ENCODE measurements at regions not wholly inside any gene's neighbourhood (a gene's known extent, or its start where the extent isn't known, plus 50 kb on each side); places are given as distances from the start of the nearest gene placed in this dataset.
"Not testable (repeated sequence)": the region's sequence is repeated elsewhere in the genome, so short reads cannot be mapped to it uniquely, and the experiment has no call there.

DNA sequence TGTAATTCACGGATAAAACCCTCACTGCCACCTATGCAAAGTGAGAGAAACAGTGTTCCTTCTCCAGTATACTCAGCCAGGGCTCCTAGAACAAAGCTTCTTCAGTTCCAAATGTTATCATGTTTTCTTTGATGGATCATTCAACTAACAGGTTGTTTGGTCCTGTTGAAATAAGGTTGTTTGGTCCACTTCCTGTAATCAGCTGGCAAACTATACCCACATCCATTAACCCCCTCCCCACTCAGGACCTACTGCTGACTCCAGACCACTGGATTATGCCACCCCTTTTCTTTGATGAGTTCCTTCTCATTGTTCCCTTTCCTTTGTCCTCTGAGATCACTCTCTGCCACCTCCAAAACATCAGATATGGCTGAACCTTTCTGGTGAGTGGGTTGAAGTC is 267.7 kb upstream of the USP25 start:
- no peaks in the 10 kb centered on the region for H3K36me3 ChIP-seq
- TF ChIP-seq CTCF (IDR thresholded peaks at IDR 0.05): no peak
- intact Hi-C loops (cut with DNase I): no loop called here
- H3K4me1 ChIP-seq: no peaks in the 10 kb centered on the region
- no peak overlapping the region for H3K27ac ChIP-seq
- H3K27me3 ChIP-seq: no peaks in the 10 kb centered on the region
- no peaks in the 10 kb centered on the region for H3K9me3 ChIP-seq
- ATAC-seq (no peak), DNase-seq (no peak)
- H3K4me3 ChIP-seq: no peak overlapping the region

- Histone ChIP-seq H3K4me1 (no peaks in the 10 kb centered on the region), H3K27me3 (no peaks in the 10 kb centered on the region), H3K27ac (no peak overlapping the region), H3K36me3 (no peaks in the 10 kb centered on the region), H3K4me3 (no peak overlapping the region), H3K9me3 (no peaks in the 10 kb centered on the region)
- TF ChIP-seq CTCF (IDR thresholded peaks at IDR 0.05): no peak
- DNase-seq (no peak), ATAC-seq (no peak)
- intact Hi-C loops (cut with DNase I): no loop called here
Observed at GRCh38 chr21:15466329-15466728, 263.5 kb upstream of the USP25 start.

DNA sequence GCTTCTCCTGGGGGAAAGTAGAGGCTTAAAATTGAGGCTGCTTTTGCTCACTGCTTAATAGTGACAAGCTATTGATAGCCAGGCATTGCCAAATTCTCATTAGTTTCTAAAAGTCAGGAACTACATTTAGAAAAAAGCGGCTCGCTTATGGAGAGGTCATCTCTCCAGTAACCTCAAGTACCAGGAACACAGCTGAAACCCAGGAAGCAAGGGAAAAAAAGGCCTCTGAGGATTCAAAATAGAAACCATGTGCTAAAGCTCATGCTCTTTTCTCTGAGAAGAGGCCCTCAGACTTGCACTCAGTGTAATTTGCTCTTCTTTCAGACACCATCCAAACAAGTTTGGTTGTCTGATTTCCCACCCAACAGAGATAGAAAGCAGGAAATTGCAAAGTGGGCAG is 261.4 kb upstream of the USP25 start:
- H3K36me3 ChIP-seq: no peaks in the 10 kb centered on the region
- no peak for DNase-seq
- H3K27me3 ChIP-seq: no peaks in the 10 kb centered on the region
- H3K27ac ChIP-seq: no peak overlapping the region
- no peaks in the 10 kb centered on the region for H3K9me3 ChIP-seq
- TF ChIP-seq CTCF (IDR thresholded peaks at IDR 0.05): no peak
- intact Hi-C loops (cut with DNase I): no loop called here
- no peak overlapping the region for H3K4me3 ChIP-seq
- ATAC-seq: no peak
- H3K4me1 ChIP-seq: no peaks in the 10 kb centered on the region

- H3K4me1 ChIP-seq: no peaks in the 10 kb centered on the region
- intact Hi-C loops (cut with DNase I): no loop called here
- no peak overlapping the region for H3K4me3 ChIP-seq
- H3K36me3 ChIP-seq: no peaks in the 10 kb centered on the region
- H3K27me3 ChIP-seq: no peaks in the 10 kb centered on the region
- no peak overlapping the region for H3K27ac ChIP-seq
- no peaks in the 10 kb centered on the region for H3K9me3 ChIP-seq
- no peak for DNase-seq
- TF ChIP-seq CTCF (IDR thresholded peaks at IDR 0.05): no peak
- no peak for ATAC-seq
Observed at GRCh38 chr21:15472108-15473040, 257.4 kb upstream of the USP25 start.

- DNase-seq; H3K4me3 ChIP-seq; H3K36me3 ChIP-seq; ATAC-seq; intact Hi-C loops (cut with DNase I); H3K27ac ChIP-seq; H3K27me3 ChIP-seq; H3K4me1 ChIP-seq; H3K9me3 ChIP-seq: not testable (repeated sequence)
Observed at GRCh38 chr21:15477773-15478172, 252.0 kb upstream of the USP25 start.

GRCh38 chr21:15480160-15480559 is 249.6 kb upstream of the USP25 start:
- no peak for TF ChIP-seq CTCF (IDR thresholded peaks at IDR 0.05)
- H3K36me3 ChIP-seq: no peaks in the 10 kb centered on the region
- intact Hi-C loops (cut with DNase I): loop anchor here (5.0 kb wide), 1 partner anchor 618 kb away; no protein-coding TSS in a partner anchor

More at GRCh38 chr21:15480160-15480559, 249.6 kb upstream of the USP25 start:
- Histone ChIP-seq H3K9me3 (no peaks in the 10 kb centered on the region), H3K4me1 (no peaks in the 10 kb centered on the region), H3K4me3 (no peak overlapping the region), H3K27ac (no peak overlapping the region), H3K27me3 (no peaks in the 10 kb centered on the region)
- ATAC-seq (no peak), DNase-seq (no peak)
